ENCODE measurements at regions not wholly inside any gene's neighbourhood (a gene's known extent, or its start where the extent isn't known, plus 50 kb on each side); places are given as distances from the start of the nearest gene placed in this dataset.

DNA sequence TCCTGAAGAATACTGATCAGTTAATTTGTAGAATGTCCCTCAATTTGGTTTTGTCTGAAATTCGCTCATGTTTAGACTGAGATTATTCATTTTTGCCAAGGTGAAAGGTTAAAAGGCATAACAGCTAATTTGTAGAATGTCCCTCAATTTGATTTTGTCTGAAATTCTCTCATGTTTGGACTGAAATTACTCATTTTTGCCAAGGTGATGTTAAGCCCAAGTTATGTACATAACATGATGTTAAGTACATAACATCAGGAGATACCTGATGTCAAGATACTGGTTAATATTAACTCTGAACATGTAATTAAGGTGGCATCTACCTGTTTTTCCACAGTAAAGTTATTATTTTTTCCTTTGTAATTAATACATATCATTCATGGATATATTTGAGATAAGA lies 243.4 kb upstream of the PMFBP1 start:
- TF ChIP-seq, protein P1, sequence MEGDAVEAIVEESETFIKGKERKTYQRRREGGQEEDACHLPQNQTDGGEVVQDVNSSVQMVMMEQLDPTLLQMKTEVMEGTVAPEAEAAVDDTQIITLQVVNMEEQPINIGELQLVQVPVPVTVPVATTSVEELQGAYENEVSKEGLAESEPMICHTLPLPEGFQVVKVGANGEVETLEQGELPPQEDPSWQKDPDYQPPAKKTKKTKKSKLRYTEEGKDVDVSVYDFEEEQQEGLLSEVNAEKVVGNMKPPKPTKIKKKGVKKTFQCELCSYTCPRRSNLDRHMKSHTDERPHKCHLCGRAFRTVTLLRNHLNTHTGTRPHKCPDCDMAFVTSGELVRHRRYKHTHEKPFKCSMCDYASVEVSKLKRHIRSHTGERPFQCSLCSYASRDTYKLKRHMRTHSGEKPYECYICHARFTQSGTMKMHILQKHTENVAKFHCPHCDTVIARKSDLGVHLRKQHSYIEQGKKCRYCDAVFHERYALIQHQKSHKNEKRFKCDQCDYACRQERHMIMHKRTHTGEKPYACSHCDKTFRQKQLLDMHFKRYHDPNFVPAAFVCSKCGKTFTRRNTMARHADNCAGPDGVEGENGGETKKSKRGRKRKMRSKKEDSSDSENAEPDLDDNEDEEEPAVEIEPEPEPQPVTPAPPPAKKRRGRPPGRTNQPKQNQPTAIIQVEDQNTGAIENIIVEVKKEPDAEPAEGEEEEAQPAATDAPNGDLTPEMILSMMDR (IDR thresholded peaks at IDR 0.05), result no peak
- TF ChIP-seq POLR2AphosphoS5 (IDR thresholded peaks at IDR 0.05) (no peak), POLR2A (IDR thresholded peaks at IDR 0.05) (no peak), EP300 (IDR thresholded peaks at IDR 0.05) (no peak)

All from sigmoid colon (tissue), 4 donors.